ENCODE measurements at regions not wholly inside any gene's neighbourhood (a gene's known extent, or its start where the extent isn't known, plus 50 kb on each side); places are given as distances from the start of the nearest gene placed in this dataset.

GRCh38 chr17:5843366-5844026 lies 226.7 kb upstream of the WSCD1 start:
- TF ChIP-seq POLR2A (IDR thresholded peaks at IDR 0.05) = no peak
- TF ChIP-seq CTCF (IDR thresholded peaks at IDR 0.05) = no peak
- Histone ChIP-seq H3K36me3 (no peaks in the 10 kb centered on the region), H3K27me3 (no peaks in the 10 kb centered on the region), H3K27ac (no peak overlapping the region), H3K4me3 (no peak overlapping the region), H3K4me1 (no peaks in the 10 kb centered on the region), H3K9me3 (no peaks in the 10 kb centered on the region)
- intact Hi-C loops (cut with DNase I) = no loop called here
- peak in 1 of 2 donors; percentile 22 for DNase-seq (ENCODE audit: extremely low spot score in 2 of 2)

GRCh38 chr17:5846001-5846400 lies 224.2 kb upstream of the WSCD1 start:
- no peaks in the 10 kb centered on the region for H3K9me3 ChIP-seq
- H3K27ac ChIP-seq = no peak overlapping the region
- H3K36me3 ChIP-seq = no peaks in the 10 kb centered on the region
- no peak for DNase-seq (ENCODE audit: extremely low spot score in 2 of 2)
- TF ChIP-seq CTCF (IDR thresholded peaks at IDR 0.05) (no peak), POLR2AphosphoS5 (IDR thresholded peaks at IDR 0.05; ENCODE audit: insufficient read depth in 1 of 2, low read depth in 1 of 2) (no peak), POLR2A (IDR thresholded peaks at IDR 0.05) (no peak)
- H3K27me3 ChIP-seq = no peaks in the 10 kb centered on the region
- H3K4me3 ChIP-seq = no peak overlapping the region
- no peaks in the 10 kb centered on the region for H3K4me1 ChIP-seq
- intact Hi-C loops (cut with DNase I) = no loop called here

DNA sequence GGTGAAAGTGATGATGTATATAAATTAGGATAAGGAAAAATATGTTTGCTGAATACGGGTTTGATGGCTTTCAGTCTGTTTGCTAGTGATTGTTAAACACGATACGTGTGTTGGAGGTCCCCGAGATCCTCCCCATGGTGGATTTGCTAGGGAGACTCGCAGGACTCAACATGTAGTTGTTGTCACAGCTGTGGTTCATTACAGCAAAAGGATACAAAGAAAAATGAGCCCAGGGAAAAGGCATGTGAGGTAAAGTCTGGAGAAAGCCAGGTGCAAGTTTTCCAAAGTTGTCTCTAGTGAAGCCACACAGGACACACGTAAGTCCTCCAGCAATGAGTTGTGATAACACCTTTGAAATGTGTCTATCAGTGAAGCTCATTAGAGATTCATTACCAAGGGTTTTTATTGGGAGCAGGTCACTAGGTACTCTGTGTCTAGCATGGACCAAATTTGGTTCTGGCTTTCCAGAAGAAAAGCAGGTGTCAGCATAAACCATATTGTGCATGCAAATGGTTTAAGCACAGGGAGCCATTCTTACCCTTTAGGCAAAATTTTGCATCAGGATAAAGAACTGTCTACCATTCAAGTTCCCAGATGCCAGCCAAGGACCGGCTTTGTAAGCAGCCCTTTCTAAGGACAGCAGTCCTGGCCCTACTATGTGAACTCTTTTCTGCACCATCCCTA lies 215.2 kb upstream of the WSCD1 start:
- DNase-seq (ENCODE audit: extremely low spot score in 2 of 2) = peak in 1 of 2 donors; percentile 56
- intact Hi-C loops (cut with DNase I) = no loop called here
- Histone ChIP-seq H3K4me1 (no peaks in the 10 kb centered on the region), H3K27me3 (no peaks in the 10 kb centered on the region), H3K9me3 (no peaks in the 10 kb centered on the region), H3K4me3 (no peak overlapping the region), H3K36me3 (no peaks in the 10 kb centered on the region), H3K27ac (no peak overlapping the region)
- TF ChIP-seq POLR2A (IDR thresholded peaks at IDR 0.05) = no peak
- TF ChIP-seq CTCF (IDR thresholded peaks at IDR 0.05) = no peak
- TF ChIP-seq POLR2AphosphoS5 (IDR thresholded peaks at IDR 0.05; ENCODE audit: insufficient read depth in 1 of 2, low read depth in 1 of 2) = no peak

DNA sequence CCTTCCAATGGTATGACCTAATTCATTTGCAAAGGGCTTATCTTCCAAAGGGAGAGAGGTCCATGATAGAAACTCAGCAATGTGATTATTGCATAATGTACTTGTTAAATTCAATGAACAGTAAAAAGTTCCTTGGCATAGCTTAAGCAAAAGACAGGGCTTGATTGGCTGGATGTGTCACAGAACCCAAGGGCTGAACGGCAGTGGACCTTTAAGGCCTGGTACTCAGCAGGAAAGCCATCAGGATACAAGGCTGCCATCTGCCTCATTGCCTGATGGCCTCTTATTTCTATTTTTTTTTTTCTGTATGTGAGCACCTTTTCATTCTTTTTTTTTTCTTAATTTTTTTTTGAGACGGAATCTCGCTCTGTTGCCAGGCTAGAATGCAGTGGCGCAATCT lies 208.9 kb upstream of the WSCD1 start:
- H3K4me3 ChIP-seq = no peak overlapping the region
- no peak overlapping the region for H3K27ac ChIP-seq
- H3K9me3 ChIP-seq = no peaks in the 10 kb centered on the region
- H3K27me3 ChIP-seq = no peaks in the 10 kb centered on the region
- no peaks in the 10 kb centered on the region for H3K36me3 ChIP-seq
- DNase-seq (ENCODE audit: extremely low spot score in 2 of 2) = no peak
- intact Hi-C loops (cut with DNase I) = no loop called here
- H3K4me1 ChIP-seq = no peaks in the 10 kb centered on the region
- TF ChIP-seq POLR2AphosphoS5 (IDR thresholded peaks at IDR 0.05; ENCODE audit: insufficient read depth in 1 of 2, low read depth in 1 of 2) = no peak
- no peak for TF ChIP-seq CTCF (IDR thresholded peaks at IDR 0.05)
- TF ChIP-seq POLR2A (IDR thresholded peaks at IDR 0.05) = no peak

GRCh38 chr17:5861854-5862253 lies 208.3 kb upstream of the WSCD1 start:
- DNase-seq (ENCODE audit: extremely low spot score in 2 of 2) = peak in 1 of 2 donors; percentile 61
- Histone ChIP-seq H3K4me1 (no peaks in the 10 kb centered on the region), H3K36me3 (no peaks in the 10 kb centered on the region), H3K27ac (no peak overlapping the region), H3K27me3 (no peaks in the 10 kb centered on the region), H3K4me3 (no peak overlapping the region), H3K9me3 (no peaks in the 10 kb centered on the region)
- intact Hi-C loops (cut with DNase I) = no loop called here
- TF ChIP-seq POLR2AphosphoS5 (IDR thresholded peaks at IDR 0.05; ENCODE audit: insufficient read depth in 1 of 2, low read depth in 1 of 2) (no peak), POLR2A (IDR thresholded peaks at IDR 0.05) (no peak), CTCF (IDR thresholded peaks at IDR 0.05) (no peak)
